Hepatocyte (in vitro differentiated cells): ENCODE measurements at regions not wholly inside any gene's neighbourhood (a gene's known extent, or its start where the extent isn't known, plus 50 kb on each side); places are given as distances from the start of the nearest gene placed in this dataset.

ENCODE experiments used
- DNase-seq: peaks from one replicate; pipeline ENCODE4 v3.0.0-alpha.2; 2016; ENCODE audit warnings: low spot score
- H2AFZ ChIP-seq: fragments of 200-600 bp; sonication (generic); 2 replicates; pipeline ENCODE4 v1.6.0; 2016; ENCODE audit warnings: antibody characterized with exemption, mild to moderate bottlenecking
- H3K27ac ChIP-seq: fragments of 200-600 bp; sonication (generic); 2 replicates; pipeline ENCODE4 v1.5.1; 2016; ENCODE audit warnings: mild to moderate bottlenecking
- H3K27me3 ChIP-seq: fragments of 200-600 bp; sonication (generic); 2 replicates; pipeline ENCODE4 v1.6.1; 2016
- H3K36me3 ChIP-seq: fragments of 200-600 bp; sonication (generic); replicated peaks from 2 replicates; pipeline ENCODE4 v1.5.1; 2016; ENCODE audit warnings: low read depth; ENCODE audit not compliant: insufficient read depth
- H3K4me1 ChIP-seq: fragments of 200-600 bp; sonication (generic); 2 replicates; pipeline ENCODE4 v1.5.1; 2016; ENCODE audit warnings: mild to moderate bottlenecking, moderate library complexity; ENCODE audit not compliant: insufficient read depth
- H3K4me2 ChIP-seq: fragments of 200-600 bp; sonication (generic); 2 replicates; pipeline ENCODE4 v1.6.0; 2016
- H3K4me3 ChIP-seq: fragments of 200-600 bp; sonication (generic); 2 replicates; pipeline ENCODE4 v1.5.1; 2016; ENCODE audit warnings: mild to moderate bottlenecking
- H3K79me2 ChIP-seq: fragments of 200-600 bp; sonication (generic); 2 replicates; pipeline ENCODE4 v1.6.0; 2017; ENCODE audit warnings: mild to moderate bottlenecking
- H3K9me2 ChIP-seq: fragments of 200-600 bp; sonication (generic); replicated peaks from 2 replicates; pipeline ENCODE4 v1.6.0; 2017; ENCODE audit warnings: mild to moderate bottlenecking; ENCODE audit not compliant: insufficient read depth
- H3K9me3 ChIP-seq: fragments of 200-600 bp; sonication (generic); 2 replicates; pipeline ENCODE4 v1.5.1; 2016; ENCODE audit warnings: low read depth, mild to moderate bottlenecking
- H4K20me1 ChIP-seq: fragments of 200-600 bp; sonication (generic); 2 replicates; pipeline ENCODE4 v1.6.0; 2016; ENCODE audit warnings: mild to moderate bottlenecking; ENCODE audit not compliant: insufficient read depth, poor library complexity, severe bottlenecking
- EZH2 ChIP-seq: fragments of 200-600 bp; sonication (generic); IDR thresholded peaks from 2 replicates; pipeline ENCODE4 v1.6.1; 2016; ENCODE audit warnings: antibody characterized with exemption, mild to moderate bottlenecking, borderline replicate concordance
- EZH2phosphoT487 ChIP-seq: fragments of 200-600 bp; sonication (generic); IDR thresholded peaks from one replicate; pipeline ENCODE4 v1.6.1; 2018; ENCODE audit warnings: antibody characterized with exemption, mild to moderate bottlenecking, low read depth, moderate library complexity; ENCODE audit not compliant: unreplicated experiment, severe bottlenecking
- WGBS: methylation state at CpG from one replicate; pipeline ENCODE4 v1.1.6; 2016; ENCODE audit warnings: low lambda C conversion rate; ENCODE audit errors: missing lambda C conversion rate; 5-methylcytosine and 5-hydroxymethylcytosine counted together
- TF ChIP-seq, protein P1 (sequence below): fragments of 200-600 bp; sonication (generic); IDR thresholded peaks from 2 replicates; pipeline ENCODE4 v1.5.1; 2016; ENCODE audit warnings: antibody characterized with exemption, mild to moderate bottlenecking; ENCODE audit not compliant: poor library complexity

DNA sequence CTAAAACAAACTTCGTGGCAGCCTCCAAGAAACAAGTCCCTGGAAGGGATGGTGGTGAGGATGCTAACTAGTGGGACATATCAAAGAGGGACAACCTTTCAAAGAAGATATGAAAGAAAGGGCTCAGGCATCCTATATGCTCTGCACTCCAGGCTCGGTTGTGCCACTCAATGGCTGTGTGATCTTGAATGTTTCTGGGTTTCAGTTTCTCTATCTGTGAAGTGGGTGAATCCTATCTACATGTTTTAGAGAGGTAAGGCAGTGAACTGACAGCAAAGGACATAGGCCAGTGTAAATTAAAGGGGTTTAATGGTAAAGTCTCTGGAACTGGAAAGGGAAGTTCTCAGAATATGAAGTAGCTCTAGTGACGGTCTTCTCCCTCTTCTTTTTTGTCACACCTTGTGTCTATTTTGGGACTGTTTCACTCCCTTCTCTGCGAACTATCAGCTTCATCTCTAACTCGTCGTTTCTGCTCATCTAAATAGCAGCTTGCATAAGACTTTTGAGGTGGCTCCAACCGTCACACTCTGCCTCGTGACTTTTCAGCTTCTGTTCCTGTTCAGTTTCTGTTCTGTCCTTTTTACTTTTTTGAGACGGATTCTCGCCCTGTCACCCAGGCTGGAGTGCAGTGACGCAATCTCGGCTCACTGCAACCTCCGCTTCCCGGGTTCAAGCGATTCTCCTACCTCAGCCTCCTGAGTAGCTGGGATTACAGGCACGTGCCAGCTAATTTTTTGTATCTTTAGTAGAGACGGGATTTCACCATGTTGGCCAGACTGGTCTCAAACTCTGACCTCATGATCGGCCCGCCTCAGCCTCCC is 273.6 kb downstream of the SUDS3 start:
- Histone ChIP-seq H3K4me3 (no peak overlapping the region), H3K9me3 (no peaks in the 10 kb centered on the region), H3K4me2 (no peak overlapping the region), H3K79me2 (no peaks in the 10 kb centered on the region), H2AFZ (no peak overlapping the region), H3K36me3 (no peaks in the 10 kb centered on the region), H3K9me2 (no peaks in the 10 kb centered on the region), H3K27me3 (no peaks in the 10 kb centered on the region), H4K20me1 (no peaks in the 10 kb centered on the region), H3K27ac (no peak overlapping the region), H3K4me1 (no peaks in the 10 kb centered on the region)
- no peak for DNase-seq
- WGBS, result 90% methylated on average over 19 of the region's 19 CpGs
- TF ChIP-seq, protein P1, sequence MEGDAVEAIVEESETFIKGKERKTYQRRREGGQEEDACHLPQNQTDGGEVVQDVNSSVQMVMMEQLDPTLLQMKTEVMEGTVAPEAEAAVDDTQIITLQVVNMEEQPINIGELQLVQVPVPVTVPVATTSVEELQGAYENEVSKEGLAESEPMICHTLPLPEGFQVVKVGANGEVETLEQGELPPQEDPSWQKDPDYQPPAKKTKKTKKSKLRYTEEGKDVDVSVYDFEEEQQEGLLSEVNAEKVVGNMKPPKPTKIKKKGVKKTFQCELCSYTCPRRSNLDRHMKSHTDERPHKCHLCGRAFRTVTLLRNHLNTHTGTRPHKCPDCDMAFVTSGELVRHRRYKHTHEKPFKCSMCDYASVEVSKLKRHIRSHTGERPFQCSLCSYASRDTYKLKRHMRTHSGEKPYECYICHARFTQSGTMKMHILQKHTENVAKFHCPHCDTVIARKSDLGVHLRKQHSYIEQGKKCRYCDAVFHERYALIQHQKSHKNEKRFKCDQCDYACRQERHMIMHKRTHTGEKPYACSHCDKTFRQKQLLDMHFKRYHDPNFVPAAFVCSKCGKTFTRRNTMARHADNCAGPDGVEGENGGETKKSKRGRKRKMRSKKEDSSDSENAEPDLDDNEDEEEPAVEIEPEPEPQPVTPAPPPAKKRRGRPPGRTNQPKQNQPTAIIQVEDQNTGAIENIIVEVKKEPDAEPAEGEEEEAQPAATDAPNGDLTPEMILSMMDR, result no peak
- TF ChIP-seq EZH2phosphoT487, result no peak
- TF ChIP-seq EZH2, result no peak

DNA sequence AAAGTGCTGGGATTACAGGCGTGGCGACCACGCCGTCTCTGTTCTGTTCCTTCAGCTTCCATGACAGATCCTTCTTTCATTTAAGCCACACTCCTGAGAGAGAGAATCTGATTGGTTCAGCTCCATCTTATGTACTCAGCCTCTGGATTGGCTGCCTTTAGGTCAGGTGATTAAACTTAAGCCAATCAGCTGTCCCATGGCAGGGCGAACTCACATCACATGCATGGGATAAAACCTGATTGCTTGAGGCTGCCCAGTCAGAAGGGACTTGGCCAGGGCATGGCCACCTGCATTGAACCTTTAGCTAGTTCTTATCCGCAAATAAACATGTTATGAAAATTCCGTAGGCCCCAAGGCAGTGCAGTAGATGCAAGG is 274.2 kb downstream of the SUDS3 start:
- TF ChIP-seq EZH2phosphoT487 (no peak), EZH2 (no peak)
- TF ChIP-seq, protein P1, result no peak
- Histone ChIP-seq H4K20me1 (no peaks in the 10 kb centered on the region), H3K9me2 (no peaks in the 10 kb centered on the region), H2AFZ (no peak overlapping the region), H3K4me3 (no peak overlapping the region), H3K27ac (no peak overlapping the region), H3K9me3 (no peaks in the 10 kb centered on the region), H3K36me3 (no peaks in the 10 kb centered on the region), H3K27me3 (no peaks in the 10 kb centered on the region), H3K4me1 (no peaks in the 10 kb centered on the region), H3K79me2 (no peaks in the 10 kb centered on the region), H3K4me2 (no peak overlapping the region)
- 92% methylated on average over 7 of the region's 7 CpGs for whole genome bisulfite sequencing
- no peak for DNase-seq

DNA sequence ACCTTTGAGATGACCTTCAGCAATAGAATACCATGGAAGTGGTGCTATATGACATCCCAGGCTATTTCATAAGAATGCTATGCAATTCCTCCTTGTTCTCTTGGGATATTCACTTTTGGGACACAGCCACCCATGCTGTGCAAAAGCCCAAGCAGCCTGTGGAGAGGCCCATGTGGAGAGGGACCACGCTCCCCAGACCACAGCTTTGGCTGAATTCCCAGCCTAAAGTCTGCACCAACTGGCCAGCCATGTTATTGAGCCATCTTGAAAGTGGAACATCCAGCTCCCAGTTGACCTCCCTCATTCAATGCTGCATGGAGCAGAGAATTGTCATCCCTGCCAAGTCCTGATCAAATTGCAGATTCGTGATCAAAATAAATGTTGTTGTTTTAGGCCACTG is 275.1 kb downstream of the SUDS3 start:
- Histone ChIP-seq H3K4me1 (no peaks in the 10 kb centered on the region), H3K4me3 (no peak overlapping the region), H4K20me1 (no peaks in the 10 kb centered on the region), H3K4me2 (no peak overlapping the region), H3K27ac (no peak overlapping the region), H3K27me3 (no peaks in the 10 kb centered on the region), H3K9me3 (no peaks in the 10 kb centered on the region), H3K79me2 (no peaks in the 10 kb centered on the region), H3K36me3 (no peaks in the 10 kb centered on the region), H3K9me2 (no peaks in the 10 kb centered on the region), H2AFZ (no peak overlapping the region)
- no peak for DNase-seq
- WGBS, result 55% methylated on average over 2 of the region's 2 CpGs
- TF ChIP-seq, protein P1, result no peak
- no peak for TF ChIP-seq EZH2phosphoT487
- TF ChIP-seq EZH2, result no peak
